ENCODE measurements at regions not wholly inside any gene's neighbourhood (a gene's known extent, or its start where the extent isn't known, plus 50 kb on each side); places are given as distances from the start of the nearest gene placed in this dataset.

DNA sequence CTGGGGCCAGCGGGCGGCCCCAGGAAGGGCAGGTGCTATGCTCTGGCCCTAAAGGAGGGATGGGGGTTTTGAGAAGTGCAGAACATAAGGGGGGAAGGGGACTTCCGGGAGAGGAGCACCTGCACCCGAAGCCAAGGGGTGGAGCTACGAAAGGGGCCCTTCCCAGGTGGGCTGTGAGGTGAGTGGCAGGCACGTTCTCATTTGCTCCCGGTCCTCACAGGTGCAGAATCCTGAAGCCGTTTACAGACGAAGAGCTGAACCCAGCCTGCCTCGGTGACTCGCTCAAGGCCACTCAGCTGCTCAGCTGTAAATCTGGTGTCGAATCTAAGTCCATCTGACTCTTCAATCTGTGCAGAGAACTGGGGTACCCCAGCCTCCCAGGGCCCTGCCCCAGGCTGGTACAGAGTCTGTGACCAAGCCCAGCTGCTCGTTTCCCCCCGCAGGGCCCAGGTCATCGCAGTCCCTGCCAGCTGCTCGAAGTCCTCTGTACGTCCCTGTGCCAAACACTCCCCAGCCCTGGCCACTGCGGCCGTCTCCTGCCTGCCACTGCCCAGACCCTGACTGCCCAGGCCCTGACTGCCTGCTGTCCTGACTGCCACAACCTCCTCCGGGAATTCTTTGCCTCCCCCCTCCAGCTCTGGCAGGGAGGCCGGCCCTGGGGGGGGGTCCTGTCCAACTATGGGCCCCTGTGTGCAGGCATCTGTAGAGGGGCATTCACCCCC lies 53.8 kb upstream of the RXRA start:
- DNase-seq (ENCODE audit: low read depth): no peak
- TF ChIP-seq, protein P1, sequence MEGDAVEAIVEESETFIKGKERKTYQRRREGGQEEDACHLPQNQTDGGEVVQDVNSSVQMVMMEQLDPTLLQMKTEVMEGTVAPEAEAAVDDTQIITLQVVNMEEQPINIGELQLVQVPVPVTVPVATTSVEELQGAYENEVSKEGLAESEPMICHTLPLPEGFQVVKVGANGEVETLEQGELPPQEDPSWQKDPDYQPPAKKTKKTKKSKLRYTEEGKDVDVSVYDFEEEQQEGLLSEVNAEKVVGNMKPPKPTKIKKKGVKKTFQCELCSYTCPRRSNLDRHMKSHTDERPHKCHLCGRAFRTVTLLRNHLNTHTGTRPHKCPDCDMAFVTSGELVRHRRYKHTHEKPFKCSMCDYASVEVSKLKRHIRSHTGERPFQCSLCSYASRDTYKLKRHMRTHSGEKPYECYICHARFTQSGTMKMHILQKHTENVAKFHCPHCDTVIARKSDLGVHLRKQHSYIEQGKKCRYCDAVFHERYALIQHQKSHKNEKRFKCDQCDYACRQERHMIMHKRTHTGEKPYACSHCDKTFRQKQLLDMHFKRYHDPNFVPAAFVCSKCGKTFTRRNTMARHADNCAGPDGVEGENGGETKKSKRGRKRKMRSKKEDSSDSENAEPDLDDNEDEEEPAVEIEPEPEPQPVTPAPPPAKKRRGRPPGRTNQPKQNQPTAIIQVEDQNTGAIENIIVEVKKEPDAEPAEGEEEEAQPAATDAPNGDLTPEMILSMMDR (conservative IDR thresholded peaks at IDR 0.05; ENCODE audit: low read length): no peak

DNA sequence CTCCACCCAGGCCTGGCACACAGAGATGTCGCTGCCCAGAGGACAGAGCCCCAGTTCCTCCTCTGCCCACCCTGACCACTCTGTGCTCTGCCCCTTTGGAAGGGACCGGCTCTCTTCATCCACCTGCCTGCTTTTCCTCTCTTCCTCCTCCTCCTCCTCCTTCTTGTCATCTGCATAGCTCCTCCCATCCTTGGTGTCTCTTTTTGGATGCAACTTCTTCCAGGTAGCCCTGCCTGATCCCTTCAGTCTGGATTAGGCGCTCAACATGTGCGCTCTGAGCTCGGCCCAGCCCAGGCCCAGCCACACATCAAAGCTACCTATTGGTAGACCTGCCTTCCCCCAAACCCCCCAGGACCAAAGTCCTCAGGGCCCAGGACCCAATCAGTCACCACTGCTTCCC lies 52.6 kb upstream of the RXRA start:
- H3K4me3 ChIP-seq (ENCODE audit: low read length): no peak overlapping the region
- DNase-seq (ENCODE audit: low read depth): no peak
- TF ChIP-seq, protein P1 (conservative IDR thresholded peaks at IDR 0.05; ENCODE audit: low read length): no peak

More for the DNA sequence above, 53.8 kb upstream of the RXRA start:
- H3K4me3 ChIP-seq (ENCODE audit: low read length): no peak overlapping the region

DNA sequence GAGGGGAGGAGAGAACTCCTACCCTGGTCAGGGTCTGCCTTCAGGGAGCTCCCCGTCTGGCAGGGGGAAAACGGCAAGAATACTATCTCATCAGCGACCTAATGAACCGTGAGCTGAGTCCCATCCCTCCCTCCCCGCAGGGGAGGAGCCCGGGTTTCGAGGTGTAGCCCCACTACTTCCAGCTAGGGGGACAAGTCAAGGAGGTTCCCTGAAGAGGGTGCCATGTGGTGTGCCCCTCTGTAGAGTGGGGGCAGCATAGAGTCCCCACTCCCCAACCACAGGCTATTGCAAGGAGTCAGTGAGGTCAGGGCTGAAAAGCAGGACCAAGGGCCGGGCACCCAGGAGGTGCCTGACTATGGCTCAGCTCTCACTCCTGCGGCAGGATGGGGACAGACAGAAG lies 50.9 kb upstream of the RXRA start:
- no peak for DNase-seq (ENCODE audit: low read depth)
- H3K4me3 ChIP-seq (ENCODE audit: low read length): no peak overlapping the region
- TF ChIP-seq, protein P1 (conservative IDR thresholded peaks at IDR 0.05; ENCODE audit: low read length): no peak

DNA sequence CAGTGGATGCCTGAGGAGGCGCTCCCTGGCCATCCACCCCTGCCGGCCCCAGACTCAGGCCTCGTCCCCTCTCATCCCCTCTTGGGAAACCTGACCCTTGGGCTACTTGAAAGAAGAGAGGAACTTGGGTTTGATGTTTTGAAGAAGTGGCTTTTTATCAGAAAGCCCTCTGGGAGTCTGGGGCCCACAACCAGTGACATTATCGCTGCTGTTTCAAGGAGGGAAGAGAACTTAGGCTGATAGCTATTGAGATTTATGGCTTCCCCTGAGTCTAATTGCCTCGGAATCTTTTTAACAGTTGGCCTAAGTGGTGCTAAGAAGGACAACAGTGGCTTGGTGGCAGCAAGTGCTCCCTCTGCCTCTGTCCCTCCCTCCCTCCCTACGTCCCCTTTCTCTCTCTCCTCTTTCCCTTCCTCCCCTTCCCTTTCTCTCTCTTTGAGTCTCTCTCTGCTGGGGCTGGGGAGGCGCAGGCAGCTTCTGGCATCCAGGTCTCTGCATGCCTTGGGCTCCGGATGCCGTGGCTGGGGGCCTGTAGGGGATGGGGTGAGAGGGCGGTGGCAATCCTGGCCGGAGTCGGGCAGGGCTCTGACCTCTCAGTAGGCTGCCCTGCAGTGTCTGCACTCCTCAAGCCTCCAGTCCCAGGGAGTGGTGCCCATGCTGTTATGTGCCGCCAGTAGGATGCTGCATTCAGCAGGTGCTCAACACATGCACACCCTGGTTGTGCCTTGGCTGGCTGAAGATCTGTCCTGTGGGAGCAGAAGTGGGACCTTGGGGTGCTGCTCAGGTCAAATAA lies 49.6 kb upstream of the RXRA start:
- TF ChIP-seq, protein P1 (conservative IDR thresholded peaks at IDR 0.05; ENCODE audit: low read length): no peak
- DNase-seq (ENCODE audit: low read depth): no peak
- no peak overlapping the region for H3K4me3 ChIP-seq (ENCODE audit: low read length)
